HEK293 (cell line): ENCODE measurements at regions not wholly inside any gene's neighbourhood (a gene's known extent, or its start where the extent isn't known, plus 50 kb on each side); places are given as distances from the start of the nearest gene placed in this dataset.
"Not testable (repeated sequence)": the region's sequence is repeated elsewhere in the genome, so short reads cannot be mapped to it uniquely, and the experiment has no call there.

Experiments
- ZBTB17 ChIP-seq: fragments of 450-650 bp; formaldehyde crosslinking; IDR thresholded peaks from 2 replicates; pipeline ENCODE4 v1.5.1; 2016; ENCODE audit warnings: missing biosample characterization, missing genetic modification characterization
- ZBTB21 ChIP-seq: fragments of 450-650 bp; formaldehyde crosslinking; IDR thresholded peaks from 2 replicates; pipeline ENCODE4 v1.5.1; 2017; ENCODE audit warnings: missing biosample characterization, missing genetic modification characterization
- ZNF112 ChIP-seq: fragments of 450-650 bp; formaldehyde crosslinking; IDR thresholded peaks from 2 replicates; pipeline ENCODE4 v1.5.0; 2017; ENCODE audit warnings: missing biosample characterization, missing genetic modification characterization
- ZNF274 ChIP-seq, 2 experiments: fragments of 200-500 bp in 1 of 2; fragments of 450-650 bp in 1 of 2; sonication (Bioruptor generic) in 1 of 2; formaldehyde crosslinking in 1 of 2; IDR thresholded peaks; 2 replicates each; pipeline versions ENCODE4 v1.5.1 to v1.6.1; 2014 to 2016; ENCODE audit warnings: borderline replicate concordance in 1 of 2, inconsistent platforms in 1 of 2, low read length in 1 of 2, missing biosample characterization in 1 of 2, missing genetic modification characterization in 1 of 2
- ZNF624 ChIP-seq: fragments of 450-650 bp; formaldehyde crosslinking; IDR thresholded peaks from 2 replicates; pipeline ENCODE4 v1.5.1; 2017; ENCODE audit warnings: missing biosample characterization, missing genetic modification characterization
- ZNF658 ChIP-seq: fragments of 450-650 bp; formaldehyde crosslinking; IDR thresholded peaks from 2 replicates; pipeline ENCODE4; 2016; ENCODE audit warnings: missing biosample characterization, missing genetic modification characterization
- TF ChIP-seq, protein P1 (sequence below): fragments of 450-650 bp; formaldehyde crosslinking; IDR thresholded peaks from 2 replicates; pipeline ENCODE4; 2016; ENCODE audit warnings: missing biosample characterization, missing genetic modification characterization
- TF ChIP-seq, protein P2 (sequence below): fragments of 450-650 bp; formaldehyde crosslinking; IDR thresholded peaks from 2 replicates; pipeline ENCODE4 v1.5.1; 2016; ENCODE audit warnings: missing biosample characterization, missing genetic modification characterization
- TF ChIP-seq, protein P3 (sequence below): fragments of 450-650 bp; formaldehyde crosslinking; IDR thresholded peaks from 2 replicates; pipeline ENCODE4 v1.5.1; 2016; ENCODE audit warnings: missing biosample characterization, missing genetic modification characterization
- TF ChIP-seq, protein P4 (sequence below): fragments of 450-650 bp; formaldehyde crosslinking; optimal IDR thresholded peaks from 2 replicates; pipeline ENCODE3; 2016; ENCODE audit warnings: missing biosample characterization, mild to moderate bottlenecking, missing genetic modification characterization

DNA sequence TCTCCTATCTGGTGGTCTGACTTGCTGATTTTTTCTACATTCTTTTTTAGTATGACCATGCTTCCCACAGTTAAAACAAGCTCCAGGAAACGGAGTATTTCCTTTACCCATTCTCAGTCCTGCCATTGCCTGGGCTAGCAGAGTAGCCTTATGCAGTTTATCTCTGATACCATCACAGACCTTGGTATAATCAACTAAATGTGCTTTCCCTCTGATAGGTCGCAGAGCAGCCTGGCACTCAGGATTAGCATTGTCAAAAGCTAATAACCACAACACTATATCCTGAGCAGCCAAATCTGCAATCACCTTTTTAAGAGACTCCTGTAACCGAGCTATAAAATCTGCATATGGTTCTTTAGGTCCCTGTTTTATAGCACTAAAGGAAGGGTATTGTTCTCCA, 123.2 kb downstream of the ZNF467 start:
- not testable (repeated sequence) for TF ChIP-seq ZNF624; ZNF658; ZBTB21 (tag by site-specific recombination); ZNF112; ZBTB17; ZNF274 (IDR thresholded peaks at IDR 0.05; ENCODE audit: low read length); ZNF274 (tag by site-specific recombination; IDR thresholded peaks at IDR 0.05; ENCODE audit: borderline replicate concordance)
- TF ChIP-seq, protein P1, sequence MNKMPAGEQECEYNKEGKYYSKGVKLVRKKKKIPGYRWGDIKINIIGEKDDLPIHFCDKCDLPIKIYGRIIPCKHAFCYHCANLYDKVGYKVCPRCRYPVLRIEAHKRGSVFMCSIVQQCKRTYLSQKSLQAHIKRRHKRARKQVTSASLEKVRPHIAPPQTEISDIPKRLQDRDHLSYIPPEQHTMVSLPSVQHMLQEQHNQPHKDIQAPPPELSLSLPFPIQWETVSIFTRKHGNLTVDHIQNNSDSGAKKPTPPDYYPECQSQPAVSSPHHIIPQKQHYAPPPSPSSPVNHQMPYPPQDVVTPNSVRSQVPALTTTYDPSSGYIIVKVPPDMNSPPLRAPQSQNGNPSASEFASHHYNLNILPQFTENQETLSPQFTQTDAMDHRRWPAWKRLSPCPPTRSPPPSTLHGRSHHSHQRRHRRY (tag by site-specific recombination) = not testable (repeated sequence)
- TF ChIP-seq, protein P2, sequence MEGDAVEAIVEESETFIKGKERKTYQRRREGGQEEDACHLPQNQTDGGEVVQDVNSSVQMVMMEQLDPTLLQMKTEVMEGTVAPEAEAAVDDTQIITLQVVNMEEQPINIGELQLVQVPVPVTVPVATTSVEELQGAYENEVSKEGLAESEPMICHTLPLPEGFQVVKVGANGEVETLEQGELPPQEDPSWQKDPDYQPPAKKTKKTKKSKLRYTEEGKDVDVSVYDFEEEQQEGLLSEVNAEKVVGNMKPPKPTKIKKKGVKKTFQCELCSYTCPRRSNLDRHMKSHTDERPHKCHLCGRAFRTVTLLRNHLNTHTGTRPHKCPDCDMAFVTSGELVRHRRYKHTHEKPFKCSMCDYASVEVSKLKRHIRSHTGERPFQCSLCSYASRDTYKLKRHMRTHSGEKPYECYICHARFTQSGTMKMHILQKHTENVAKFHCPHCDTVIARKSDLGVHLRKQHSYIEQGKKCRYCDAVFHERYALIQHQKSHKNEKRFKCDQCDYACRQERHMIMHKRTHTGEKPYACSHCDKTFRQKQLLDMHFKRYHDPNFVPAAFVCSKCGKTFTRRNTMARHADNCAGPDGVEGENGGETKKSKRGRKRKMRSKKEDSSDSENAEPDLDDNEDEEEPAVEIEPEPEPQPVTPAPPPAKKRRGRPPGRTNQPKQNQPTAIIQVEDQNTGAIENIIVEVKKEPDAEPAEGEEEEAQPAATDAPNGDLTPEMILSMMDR = not testable (repeated sequence)
- TF ChIP-seq, protein P3, sequence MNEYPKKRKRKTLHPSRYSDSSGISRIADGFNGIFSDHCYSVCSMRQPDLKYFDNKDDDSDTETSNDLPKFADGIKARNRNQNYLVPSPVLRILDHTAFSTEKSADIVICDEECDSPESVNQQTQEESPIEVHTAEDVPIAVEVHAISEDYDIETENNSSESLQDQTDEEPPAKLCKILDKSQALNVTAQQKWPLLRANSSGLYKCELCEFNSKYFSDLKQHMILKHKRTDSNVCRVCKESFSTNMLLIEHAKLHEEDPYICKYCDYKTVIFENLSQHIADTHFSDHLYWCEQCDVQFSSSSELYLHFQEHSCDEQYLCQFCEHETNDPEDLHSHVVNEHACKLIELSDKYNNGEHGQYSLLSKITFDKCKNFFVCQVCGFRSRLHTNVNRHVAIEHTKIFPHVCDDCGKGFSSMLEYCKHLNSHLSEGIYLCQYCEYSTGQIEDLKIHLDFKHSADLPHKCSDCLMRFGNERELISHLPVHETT (tag by site-specific recombination) = not testable (repeated sequence)
- TF ChIP-seq, protein P4, sequence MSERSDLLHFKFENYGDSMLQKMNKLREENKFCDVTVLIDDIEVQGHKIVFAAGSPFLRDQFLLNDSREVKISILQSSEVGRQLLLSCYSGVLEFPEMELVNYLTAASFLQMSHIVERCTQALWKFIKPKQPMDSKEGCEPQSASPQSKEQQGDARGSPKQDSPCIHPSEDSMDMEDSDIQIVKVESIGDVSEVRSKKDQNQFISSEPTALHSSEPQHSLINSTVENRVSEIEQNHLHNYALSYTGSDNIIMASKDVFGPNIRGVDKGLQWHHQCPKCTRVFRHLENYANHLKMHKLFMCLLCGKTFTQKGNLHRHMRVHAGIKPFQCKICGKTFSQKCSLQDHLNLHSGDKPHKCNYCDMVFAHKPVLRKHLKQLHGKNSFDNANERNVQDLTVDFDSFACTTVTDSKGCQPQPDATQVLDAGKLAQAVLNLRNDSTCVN (tag by site-specific recombination) = not testable (repeated sequence)
